ENCODE measurements at regions not wholly inside any gene's neighbourhood (a gene's known extent, or its start where the extent isn't known, plus 50 kb on each side); places are given as distances from the start of the nearest gene placed in this dataset.

GRCh38 chr19:13623716-13624710 is 117.7 kb upstream of the CACNA1A start:
- H3K9me3 ChIP-seq = no peaks in the 10 kb centered on the region
- DNase-seq = no peak
- no peak overlapping the region for H3K4me3 ChIP-seq
- no peaks in the 10 kb centered on the region for H3K36me3 ChIP-seq
- 0 out of 2 replicates have a peak, but pooled peaks cover 2% of the 10 kb centered on the region for H3K27me3 ChIP-seq

- DNase-seq = no peak
- no peak overlapping the region for H3K4me3 ChIP-seq
- H3K9me3 ChIP-seq = no peaks in the 10 kb centered on the region
- H3K27me3 ChIP-seq = 0 out of 2 replicates have a peak, but pooled peaks cover 2% of the 10 kb centered on the region
- H3K36me3 ChIP-seq = no peaks in the 10 kb centered on the region
Measured at GRCh38 chr19:13622766-13623715, 116.8 kb upstream of the CACNA1A start.

- H3K4me3 ChIP-seq = no peak overlapping the region
- H3K36me3 ChIP-seq = no peaks in the 10 kb centered on the region
- 0 out of 2 replicates have a peak, but pooled peaks cover 2% of the 10 kb centered on the region for H3K27me3 ChIP-seq
- peak; percentile 99 for DNase-seq
- no peaks in the 10 kb centered on the region for H3K9me3 ChIP-seq
Measured at GRCh38 chr19:13621413-13621812, 115.1 kb upstream of the CACNA1A start.

- Histone ChIP-seq H3K36me3 (no peaks in the 10 kb centered on the region), H3K27me3 (no peaks in the 10 kb centered on the region), H3K9me3 (no peaks in the 10 kb centered on the region), H3K4me3 (no peak overlapping the region)
- DNase-seq = no peak
Measured at GRCh38 chr19:13619203-13619632, 112.9 kb upstream of the CACNA1A start.

- no peak overlapping the region for H3K4me3 ChIP-seq
- H3K36me3 ChIP-seq = no peaks in the 10 kb centered on the region
- peak; percentile 80 for DNase-seq
- H3K27me3 ChIP-seq = no peaks in the 10 kb centered on the region
- H3K9me3 ChIP-seq = peaks cover 6% of the 10 kb centered on the region; the same call in 1 of the 2 replicates
Measured at GRCh38 chr19:13615890-13616289, 109.6 kb upstream of the CACNA1A start.

GRCh38 chr19:13613447-13613846 is 107.2 kb upstream of the CACNA1A start:
- Histone ChIP-seq H3K36me3 (no peaks in the 10 kb centered on the region), H3K9me3 (peaks cover 7% of the 10 kb centered on the region; the same call in 1 of the 2 replicates), H3K27me3 (no peaks in the 10 kb centered on the region), H3K4me3 (no peak overlapping the region)
- DNase-seq = no peak

GRCh38 chr19:13611596-13611995 is 105.3 kb upstream of the CACNA1A start:
- Histone ChIP-seq H3K4me3 (no peak overlapping the region), H3K27me3 (no peaks in the 10 kb centered on the region), H3K36me3 (no peaks in the 10 kb centered on the region), H3K9me3 (peaks cover 7% of the 10 kb centered on the region; the same call in 1 of the 2 replicates)
- peak; percentile 75 for DNase-seq

GRCh38 chr19:13610039-13610691 is 103.9 kb upstream of the CACNA1A start:
- Histone ChIP-seq H3K27me3 (no peaks in the 10 kb centered on the region), H3K4me3 (no peak overlapping the region), H3K36me3 (no peaks in the 10 kb centered on the region), H3K9me3 (peaks cover 7% of the 10 kb centered on the region; the same call in 1 of the 2 replicates)
- DNase-seq = no peak

GRCh38 chr19:13606156-13606555 is 99.9 kb upstream of the CACNA1A start:
- H3K27me3 ChIP-seq = no peaks in the 10 kb centered on the region
- no peak overlapping the region for H3K4me3 ChIP-seq
- DNase-seq = no peak
- no peaks in the 10 kb centered on the region for H3K36me3 ChIP-seq
- peaks cover 4% of the 10 kb centered on the region; the same call in 1 of the 2 replicates for H3K9me3 ChIP-seq

GRCh38 chr19:13604902-13605586 is 98.8 kb upstream of the CACNA1A start:
- H3K9me3 ChIP-seq = no peaks in the 10 kb centered on the region
- no peak overlapping the region for H3K4me3 ChIP-seq
- no peak for DNase-seq
- no peaks in the 10 kb centered on the region for H3K27me3 ChIP-seq
- H3K36me3 ChIP-seq = no peaks in the 10 kb centered on the region

- no peaks in the 10 kb centered on the region for H3K9me3 ChIP-seq
- no peak for DNase-seq
- H3K27me3 ChIP-seq = peaks cover 4% of the 10 kb centered on the region
- no peak overlapping the region for H3K4me3 ChIP-seq
- no peaks in the 10 kb centered on the region for H3K36me3 ChIP-seq
Measured at GRCh38 chr19:13600802-13601201, 94.5 kb upstream of the CACNA1A start.

GRCh38 chr19:13600091-13600490 is 93.8 kb upstream of the CACNA1A start:
- DNase-seq = no peak
- no peak overlapping the region for H3K4me3 ChIP-seq
- no peaks in the 10 kb centered on the region for H3K36me3 ChIP-seq
- H3K9me3 ChIP-seq = no peaks in the 10 kb centered on the region
- peaks cover 8% of the 10 kb centered on the region for H3K27me3 ChIP-seq

GRCh38 chr19:13599681-13600080 is 93.4 kb upstream of the CACNA1A start:
- no peaks in the 10 kb centered on the region for H3K9me3 ChIP-seq
- peaks cover 8% of the 10 kb centered on the region for H3K27me3 ChIP-seq
- no peak overlapping the region for H3K4me3 ChIP-seq
- no peak for DNase-seq
- no peaks in the 10 kb centered on the region for H3K36me3 ChIP-seq

GRCh38 chr19:13598098-13598497 is 91.8 kb upstream of the CACNA1A start:
- Histone ChIP-seq H3K36me3 (no peaks in the 10 kb centered on the region), H3K4me3 (no peak overlapping the region), H3K27me3 (peaks cover 14% of the 10 kb centered on the region), H3K9me3 (no peaks in the 10 kb centered on the region)
- no peak for DNase-seq

GRCh38 chr19:13597640-13598039 is 91.4 kb upstream of the CACNA1A start:
- no peak overlapping the region for H3K4me3 ChIP-seq
- peak; percentile 63 for DNase-seq
- H3K27me3 ChIP-seq = peaks cover 14% of the 10 kb centered on the region
- no peaks in the 10 kb centered on the region for H3K36me3 ChIP-seq
- H3K9me3 ChIP-seq = no peaks in the 10 kb centered on the region
